ENCODE measurements at regions not wholly inside any gene's neighbourhood (a gene's known extent, or its start where the extent isn't known, plus 50 kb on each side); places are given as distances from the start of the nearest gene placed in this dataset.

GRCh38 chr18:45119876-45120275, 439.2 kb downstream of the SETBP1 start:
- DNase-seq (ENCODE audit: low spot score): no peak
- in situ Hi-C loops (cut with HindIII; ENCODE audit: low sequenced_read_pairs): no loop called here

DNA sequence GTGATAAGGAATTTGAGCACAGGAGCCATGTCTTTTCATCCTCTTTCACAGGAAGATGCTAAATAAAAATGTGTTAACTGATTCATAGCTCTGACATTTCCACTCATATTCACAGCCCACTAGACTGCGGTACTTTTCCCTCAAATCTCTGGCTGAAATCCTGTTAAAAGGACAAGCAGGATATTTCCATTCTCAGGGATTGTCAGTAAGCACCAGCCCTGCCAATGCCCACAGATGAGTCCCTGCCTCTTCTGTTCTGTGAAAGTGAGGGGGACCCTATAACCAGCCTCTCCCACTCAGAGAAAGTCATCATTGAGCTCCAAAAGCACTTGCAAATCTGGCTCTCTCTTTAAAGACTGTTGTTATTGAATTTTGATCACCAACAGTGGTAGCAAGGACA, 440.5 kb downstream of the SETBP1 start:
- no peak for DNase-seq (ENCODE audit: low spot score)
- in situ Hi-C loops (cut with HindIII; ENCODE audit: low sequenced_read_pairs): no loop called here

DNA sequence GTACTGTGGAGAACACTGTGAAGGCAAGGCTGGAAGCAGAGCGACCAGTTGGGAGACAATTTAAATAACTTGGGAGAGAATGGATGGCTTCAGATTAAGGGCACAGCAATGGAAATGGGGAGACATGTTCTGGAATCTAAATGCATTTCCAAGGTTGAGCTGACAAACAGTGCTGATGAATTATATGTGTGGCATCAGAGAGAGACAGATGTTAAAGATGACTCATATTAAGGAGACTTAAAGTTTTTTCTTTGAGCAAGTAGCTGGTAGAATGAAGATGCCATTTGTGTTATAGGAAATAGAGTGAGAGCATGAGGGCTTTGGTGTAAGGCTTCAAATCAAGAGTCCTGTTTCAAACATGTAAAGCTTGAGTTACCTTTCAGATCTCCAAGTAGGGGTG, 441.8 kb downstream of the SETBP1 start:
- no peak for DNase-seq (ENCODE audit: low spot score)
- in situ Hi-C loops (cut with HindIII; ENCODE audit: low sequenced_read_pairs): no loop called here

GRCh38 chr18:45127405-45127804, 446.7 kb downstream of the SETBP1 start:
- DNase-seq (ENCODE audit: low spot score): no peak
- in situ Hi-C loops (cut with HindIII; ENCODE audit: low sequenced_read_pairs): no loop called here

DNA sequence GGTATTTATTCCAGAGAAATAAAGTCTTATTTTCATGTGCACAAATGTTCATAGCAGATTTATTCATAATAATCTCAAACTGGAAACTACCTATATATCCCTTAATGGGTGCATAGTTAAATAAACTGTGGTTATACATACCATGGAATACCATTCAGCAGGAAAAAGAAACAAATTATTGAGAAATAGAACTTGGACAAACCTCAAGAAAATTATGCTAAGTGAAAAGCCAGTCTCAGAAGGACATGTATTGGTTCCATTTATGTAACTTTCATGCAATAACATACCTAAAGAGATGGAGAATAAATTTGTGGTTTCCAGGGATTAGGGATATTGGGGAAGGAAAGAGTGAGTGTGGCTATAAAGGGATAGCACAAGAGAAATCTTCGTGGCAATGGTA, 452.6 kb downstream of the SETBP1 start:
- no peak for DNase-seq (ENCODE audit: low spot score)
- in situ Hi-C loops (cut with HindIII; ENCODE audit: low sequenced_read_pairs): no loop called here

DNA sequence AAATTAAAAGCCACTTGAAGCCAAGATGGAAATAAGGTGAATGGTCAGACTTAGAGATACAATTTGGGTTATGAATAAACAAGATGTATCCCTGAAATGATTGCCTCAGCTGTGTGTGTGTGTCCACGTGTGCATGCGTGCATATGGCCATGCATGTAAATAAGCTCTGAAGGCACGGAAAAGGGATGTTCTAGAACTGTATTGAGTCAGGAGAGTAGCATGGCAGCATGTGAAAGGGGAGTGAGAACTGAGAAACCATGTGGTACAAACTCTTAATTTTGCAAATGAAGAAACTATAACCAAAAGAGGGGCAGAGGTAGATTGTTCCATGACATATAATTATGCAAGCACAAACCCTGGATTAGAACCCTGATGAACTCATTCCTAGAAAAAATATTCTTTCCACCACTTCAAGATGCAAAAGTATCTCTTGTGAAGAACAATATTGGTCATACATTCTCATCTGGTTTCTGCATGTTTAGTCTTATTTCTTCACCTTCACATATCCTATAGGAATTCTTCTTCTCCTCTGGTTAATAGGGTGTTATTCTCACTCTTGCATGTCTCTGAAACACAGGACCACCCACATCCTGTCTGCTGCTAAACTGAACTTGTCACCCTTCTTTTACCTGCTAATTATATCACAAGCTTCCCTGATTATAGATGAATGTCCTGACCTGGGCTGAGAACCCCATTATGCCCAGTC, 455.8 kb downstream of the SETBP1 start:
- in situ Hi-C loops (cut with HindIII; ENCODE audit: low sequenced_read_pairs): no loop called here
- DNase-seq (ENCODE audit: low spot score): no peak

DNA sequence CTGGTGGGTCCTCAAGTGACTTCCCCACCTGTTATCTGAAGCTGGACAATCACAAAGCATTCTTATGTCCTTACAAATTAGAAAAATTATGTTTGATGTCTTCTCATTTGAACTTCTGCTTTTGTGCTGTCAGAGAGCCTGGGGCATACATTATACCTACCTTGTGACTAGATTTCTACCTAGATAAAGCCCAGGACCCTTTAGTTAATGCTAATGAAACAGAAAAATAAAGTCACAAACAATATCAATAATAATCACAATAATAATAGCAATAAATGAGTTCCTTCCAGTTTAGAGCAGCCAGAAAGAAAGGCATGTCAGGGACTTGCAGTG, 456.4 kb downstream of the SETBP1 start:
- in situ Hi-C loops (cut with HindIII; ENCODE audit: low sequenced_read_pairs): no loop called here

GRCh38 chr18:45139478-45139877, 458.8 kb downstream of the SETBP1 start:
- no peak for DNase-seq (ENCODE audit: low spot score)
- in situ Hi-C loops (cut with HindIII; ENCODE audit: low sequenced_read_pairs): no loop called here

More for the DNA sequence above, 456.4 kb downstream of the SETBP1 start:
- DNase-seq (ENCODE audit: low spot score): no peak

DNA sequence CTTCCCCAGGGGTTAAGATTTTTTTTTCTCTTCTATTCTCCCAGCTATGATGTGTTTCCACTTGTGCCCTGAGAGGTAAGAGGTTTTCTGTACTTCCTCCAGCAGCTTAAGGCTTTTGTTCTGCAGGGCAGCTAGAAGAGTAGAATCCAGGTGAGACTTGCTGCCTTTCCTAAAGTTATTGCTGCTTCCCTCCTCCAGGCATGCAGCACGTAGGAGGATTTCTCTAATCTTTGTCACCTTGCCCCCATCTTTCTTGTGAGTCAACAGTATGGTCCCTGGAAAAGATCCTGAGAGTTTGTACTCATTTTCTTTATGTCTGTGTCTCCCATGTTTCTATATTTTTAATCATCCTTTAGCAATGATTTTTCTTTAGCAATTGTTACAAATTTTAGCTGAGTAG, 462.2 kb downstream of the SETBP1 start:
- no peak for DNase-seq (ENCODE audit: low spot score)
- in situ Hi-C loops (cut with HindIII; ENCODE audit: low sequenced_read_pairs): no loop called here

DNA sequence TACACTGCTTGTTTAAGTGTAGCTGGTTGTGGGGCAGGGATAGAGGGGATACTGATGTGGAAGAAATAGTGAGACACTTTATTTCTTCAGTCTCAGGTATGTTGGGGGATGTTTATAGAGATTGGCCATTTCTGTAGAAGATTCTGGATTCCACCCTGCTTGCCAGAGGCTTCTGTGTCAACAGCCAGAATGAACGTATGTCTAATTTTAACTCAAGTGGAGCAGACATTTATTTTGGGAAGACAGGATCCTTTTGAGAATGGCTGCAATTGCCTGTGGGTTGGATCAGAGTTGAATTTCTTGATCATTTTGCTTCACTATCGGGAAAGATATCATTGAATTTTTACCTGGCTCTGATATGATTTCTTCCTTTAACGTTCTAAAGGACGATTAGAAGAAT, 465.6 kb upstream of the SLC14A2 start:
- DNase-seq (ENCODE audit: low spot score): no peak
- in situ Hi-C loops (cut with HindIII; ENCODE audit: low sequenced_read_pairs): no loop called here

DNA sequence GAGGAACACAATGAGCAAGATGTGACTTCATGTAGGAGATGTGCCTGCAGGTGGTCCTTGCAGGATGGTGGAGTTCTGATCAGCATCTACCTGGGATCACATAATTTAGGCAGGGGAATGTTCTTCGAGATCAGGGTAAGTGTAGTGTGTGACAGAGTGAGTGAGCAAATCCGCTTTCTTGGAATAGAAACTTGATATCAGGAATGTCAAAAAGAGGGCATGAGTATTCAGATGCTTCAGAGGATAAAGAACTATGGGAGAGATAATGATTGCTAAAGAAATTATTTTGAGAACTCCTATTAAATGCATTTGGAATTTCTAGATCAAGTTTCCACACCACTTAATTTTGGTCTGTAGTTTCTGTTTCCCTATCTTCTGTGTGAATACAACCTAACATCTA, 463.6 kb upstream of the SLC14A2 start:
- in situ Hi-C loops (cut with HindIII; ENCODE audit: low sequenced_read_pairs): no loop called here
- no peak for DNase-seq (ENCODE audit: low spot score)

DNA sequence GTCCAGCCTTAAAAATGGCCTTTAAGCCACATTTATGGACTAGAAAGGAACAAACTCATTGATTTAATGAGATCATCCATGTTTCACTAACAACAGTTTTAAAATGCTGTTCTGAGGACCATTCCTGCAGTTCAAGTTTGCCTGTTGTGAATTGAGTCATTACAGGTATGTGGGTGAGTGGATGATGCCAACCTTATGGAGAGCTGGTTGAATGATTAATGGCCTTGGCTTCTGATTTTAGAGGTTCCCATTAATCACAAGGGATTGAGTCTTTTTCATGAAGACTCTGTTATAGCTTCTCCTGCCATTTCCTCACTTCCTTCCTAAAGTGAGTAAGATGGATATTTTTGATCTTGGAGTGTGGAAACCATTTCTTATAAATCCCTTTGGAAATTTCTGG, 459.8 kb upstream of the SLC14A2 start:
- DNase-seq (ENCODE audit: low spot score): no peak
- in situ Hi-C loops (cut with HindIII; ENCODE audit: low sequenced_read_pairs): no loop called here

DNA sequence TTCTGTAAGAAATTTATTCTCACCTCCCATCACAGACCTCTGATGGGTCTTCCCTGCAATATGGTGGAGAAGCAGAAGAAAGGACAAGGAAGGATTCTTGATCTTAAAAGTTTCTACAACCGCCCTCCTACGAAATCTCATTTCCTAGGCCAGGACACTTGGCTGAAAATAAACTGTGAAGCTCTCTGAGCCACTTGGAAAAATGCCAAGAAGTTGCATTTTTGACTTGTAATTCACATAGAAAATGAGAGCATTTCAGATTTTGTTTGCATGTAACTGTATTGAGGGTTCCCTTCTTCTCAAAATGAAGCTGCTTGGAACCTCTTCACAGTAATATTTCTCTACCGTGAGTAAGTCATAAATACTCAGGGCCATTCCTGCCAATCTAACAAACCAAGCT, 458.3 kb upstream of the SLC14A2 start:
- no peak for DNase-seq (ENCODE audit: low spot score)
- in situ Hi-C loops (cut with HindIII; ENCODE audit: low sequenced_read_pairs): no loop called here

- no peak for DNase-seq (ENCODE audit: low spot score)
- in situ Hi-C loops (cut with HindIII; ENCODE audit: low sequenced_read_pairs): no loop called here
These were observed 457.7 kb upstream of the SLC14A2 start for GRCh38 chr18:45157576-45157975.

GRCh38 chr18:45161850-45162249, 453.4 kb upstream of the SLC14A2 start:
- in situ Hi-C loops (cut with HindIII; ENCODE audit: low sequenced_read_pairs): no loop called here

GRCh38 chr18:45163871-45164270, 451.4 kb upstream of the SLC14A2 start:
- DNase-seq (ENCODE audit: low spot score): no peak
- in situ Hi-C loops (cut with HindIII; ENCODE audit: low sequenced_read_pairs): no loop called here

More at GRCh38 chr18:45161850-45162249, 453.4 kb upstream of the SLC14A2 start:
- no peak for DNase-seq (ENCODE audit: low spot score)

GRCh38 chr18:45164551-45164950, 450.7 kb upstream of the SLC14A2 start:
- DNase-seq (ENCODE audit: low spot score): no peak
- in situ Hi-C loops (cut with HindIII; ENCODE audit: low sequenced_read_pairs): no loop called here

GRCh38 chr18:45165176-45165713, 450.0 kb upstream of the SLC14A2 start:
- in situ Hi-C loops (cut with HindIII; ENCODE audit: low sequenced_read_pairs): no loop called here
- DNase-seq (ENCODE audit: low spot score): no peak

DNA sequence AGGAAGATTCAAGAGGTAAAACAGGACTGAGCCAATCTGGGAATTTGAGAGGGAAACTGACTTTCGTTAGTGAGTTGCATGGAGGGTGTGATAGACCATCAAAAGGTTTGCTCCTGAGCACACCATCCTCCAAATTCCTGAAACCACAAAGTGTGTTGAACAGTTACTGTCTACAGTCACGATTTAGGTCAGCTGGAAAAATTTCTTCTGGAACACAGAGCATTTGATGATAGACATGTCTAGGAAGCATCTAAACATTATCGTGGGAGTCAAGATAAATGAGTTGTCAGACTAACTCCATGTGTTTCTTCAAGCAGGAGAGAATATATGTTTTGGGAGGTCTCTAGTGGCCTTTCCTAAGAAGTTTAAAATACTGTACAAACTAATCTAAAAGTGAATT, 449.4 kb upstream of the SLC14A2 start:
- no peak for DNase-seq (ENCODE audit: low spot score)
- in situ Hi-C loops (cut with HindIII; ENCODE audit: low sequenced_read_pairs): no loop called here

DNA sequence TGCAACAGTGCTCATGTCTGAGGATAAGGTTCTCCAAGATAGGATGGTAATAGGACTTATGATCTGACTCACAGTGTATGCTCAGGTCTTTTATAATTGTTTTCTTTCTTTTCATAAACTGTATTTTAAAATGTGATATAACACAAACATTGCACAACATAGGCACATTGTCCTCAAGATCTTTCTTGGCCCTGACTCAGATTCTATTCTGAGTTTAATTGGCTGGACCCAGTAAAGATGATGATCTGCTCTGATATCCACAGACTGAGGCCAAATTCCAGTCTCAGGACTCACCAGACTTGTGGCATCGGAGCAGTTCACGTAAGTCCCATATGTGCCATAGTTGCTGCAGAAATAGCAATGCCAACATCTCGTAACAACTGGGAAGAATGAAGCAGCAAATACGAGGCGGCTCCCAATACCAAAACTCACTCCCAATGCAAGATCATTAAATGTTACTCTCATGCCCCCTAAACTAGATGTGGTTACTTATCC, 448.9 kb upstream of the SLC14A2 start:
- in situ Hi-C loops (cut with HindIII; ENCODE audit: low sequenced_read_pairs): no loop called here
- DNase-seq (ENCODE audit: low spot score): no peak

GRCh38 chr18:45166836-45167551, 448.3 kb upstream of the SLC14A2 start:
- in situ Hi-C loops (cut with HindIII; ENCODE audit: low sequenced_read_pairs): no loop called here
- DNase-seq (ENCODE audit: low spot score): no peak
